Sigmoid colon (tissue), 6 donors: ENCODE measurements at regions not wholly inside any gene's neighbourhood (a gene's known extent, or its start where the extent isn't known, plus 50 kb on each side); places are given as distances from the start of the nearest gene placed in this dataset.

ENCODE experiments used
- DNase-seq: peaks from one replicate; pipeline ENCODE4 v3.0.0-alpha.2; 2019
- H3K27ac ChIP-seq, 4 donors: fragments of 200-600 bp; sonication (generic); one replicate each; pipeline ENCODE4 v1.5.1; 2016 to 2019; ENCODE audit warnings: mild to moderate bottlenecking in 1 of 4
- H3K27me3 ChIP-seq, 3 donors: fragments of 200-600 bp; sonication (generic); one replicate each; pipeline ENCODE4 v1.5.1; 2019; ENCODE audit warnings: mild to moderate bottlenecking in 1 of 3
- H3K36me3 ChIP-seq, 4 donors: fragments of 200-600 bp; sonication (generic); one replicate each; pipeline ENCODE4 v1.5.1; 2016 to 2019
- H3K4me1 ChIP-seq, 4 donors: fragments of 200-600 bp; sonication (generic); one replicate each; pipeline ENCODE4 v1.5.1; 2017 to 2019
- H3K4me3 ChIP-seq, 4 donors: fragments of 200-600 bp; sonication (generic); one replicate each; pipeline ENCODE4 v1.5.1; 2017 to 2019; ENCODE audit warnings: mild to moderate bottlenecking in 2 of 4, moderate library complexity in 1 of 4
- H3K9me3 ChIP-seq, 4 donors: fragments of 200-600 bp in 3 of 4; sonication (generic) in 3 of 4; one replicate each; pipeline versions ENCODE4 v1.5.1 to v1.6.1; 2013 to 2019
- CTCF ChIP-seq, 4 experiments: fragments of 450-650 bp in 3 of 4; fragments of 200-600 bp in 1 of 4; IDR thresholded peaks; one replicate each; pipeline ENCODE4 v1.5.1; 2016 to 2019; ENCODE audit warnings: antibody characterized with exemption in 4 of 4, mild to moderate bottlenecking in 3 of 4, moderate library complexity in 2 of 4
- EP300 ChIP-seq, 4 donors: sonication (generic); formaldehyde crosslinking; IDR thresholded peaks; one replicate each; pipeline ENCODE4 v1.6.1; 2017; ENCODE audit warnings: antibody characterized with exemption in 4 of 4
- POLR2A ChIP-seq, 2 donors: fragments of 450-650 bp; IDR thresholded peaks; one replicate each; pipeline ENCODE4 v1.6.1; 2016; ENCODE audit warnings: antibody characterized with exemption in 2 of 2, mild to moderate bottlenecking in 2 of 2, moderate library complexity in 2 of 2
- POLR2AphosphoS5 ChIP-seq, 4 donors: sonication (generic); formaldehyde crosslinking; IDR thresholded peaks; one replicate each; pipeline ENCODE4 v1.6.1; 2017; ENCODE audit warnings: antibody characterized with exemption in 4 of 4
- WGBS, 2 donors: extraction: QIAGEN DNeasy Blood & Tissue Kit; methylation state at CpG; one replicate each; pipeline ENCODE4 v1.1.7; 2013; 5-methylcytosine and 5-hydroxymethylcytosine counted together
- intact Hi-C: fragments of 100-400 bp; cut with DNase I; formaldehyde crosslinking; loops from one replicate; pipeline ENCODE4 v1.15.1; 2023
- donor health status: healthy with polysubstance abuse.
- donor health status: healthy.

GRCh38 chr3:75014008-75014407 is 399.5 kb upstream of the CNTN3 start:
- WGBS, 2 donors, result 77 to 86% methylated on average over 1 of the region's 1 CpG
- Histone ChIP-seq H3K27ac (no peak overlapping the region), H3K4me3 (no peak overlapping the region), H3K36me3 (no peaks in the 10 kb centered on the region), H3K9me3 (no peaks in the 10 kb centered on the region), H3K4me1 (no peaks in the 10 kb centered on the region), H3K27me3 (no peaks in the 10 kb centered on the region)
- TF ChIP-seq CTCF (IDR thresholded peaks at IDR 0.05) (no peak), EP300 (IDR thresholded peaks at IDR 0.05) (no peak), POLR2AphosphoS5 (IDR thresholded peaks at IDR 0.05) (no peak), POLR2A (IDR thresholded peaks at IDR 0.05) (no peak)
- DNase-seq, result no peak
- intact Hi-C loops, result no loop called here

- H3K4me1 ChIP-seq, result no peaks in the 10 kb centered on the region
- intact Hi-C loops, result no loop called here
- no peak overlapping the region for H3K4me3 ChIP-seq
- H3K9me3 ChIP-seq, result no peaks in the 10 kb centered on the region
- no peaks in the 10 kb centered on the region for H3K27me3 ChIP-seq
- H3K27ac ChIP-seq, result no peak overlapping the region
- H3K36me3 ChIP-seq, result no peaks in the 10 kb centered on the region
- no peak for TF ChIP-seq EP300 (IDR thresholded peaks at IDR 0.05)
- no peak for TF ChIP-seq POLR2A (IDR thresholded peaks at IDR 0.05)
- no peak for TF ChIP-seq POLR2AphosphoS5 (IDR thresholded peaks at IDR 0.05)
- no peak for TF ChIP-seq CTCF (IDR thresholded peaks at IDR 0.05)
- 61 to 79% methylated on average over 2 of the region's 2 CpGs for WGBS, 2 donors
- no peak for DNase-seq
Measured at GRCh38 chr3:75015280-75015679, 400.8 kb upstream of the CNTN3 start.

GRCh38 chr3:75035146-75035545 is 420.7 kb upstream of the CNTN3 start:
- intact Hi-C loops, result no loop called here
- H3K4me3 ChIP-seq, result no peak overlapping the region

GRCh38 chr3:75042941-75043340 is 428.5 kb upstream of the CNTN3 start:
- H3K9me3 ChIP-seq, result peaks cover 0 to 6% (median 5%) of the 10 kb centered on the region in 4 donors
- TF ChIP-seq EP300 (IDR thresholded peaks at IDR 0.05) (no peak), CTCF (IDR thresholded peaks at IDR 0.05) (no peak), POLR2AphosphoS5 (IDR thresholded peaks at IDR 0.05) (no peak), POLR2A (IDR thresholded peaks at IDR 0.05) (no peak)
- no peak overlapping the region for H3K27ac ChIP-seq
- no peak for DNase-seq
- no peak overlapping the region for H3K4me3 ChIP-seq
- intact Hi-C loops, result no loop called here
- no peaks in the 10 kb centered on the region for H3K4me1 ChIP-seq
- WGBS, 2 donors, result 94 to 95% methylated on average over 2 of the region's 2 CpGs
- no peaks in the 10 kb centered on the region for H3K36me3 ChIP-seq
- no peaks in the 10 kb centered on the region for H3K27me3 ChIP-seq

More at GRCh38 chr3:75035146-75035545, 420.7 kb upstream of the CNTN3 start:
- no peaks in the 10 kb centered on the region for H3K9me3 ChIP-seq
- H3K27ac ChIP-seq, result no peak overlapping the region
- H3K4me1 ChIP-seq, result no peaks in the 10 kb centered on the region
- H3K27me3 ChIP-seq, result no peaks in the 10 kb centered on the region
- H3K36me3 ChIP-seq, result no peaks in the 10 kb centered on the region
- no peak for TF ChIP-seq EP300 (IDR thresholded peaks at IDR 0.05)
- no peak for TF ChIP-seq POLR2A (IDR thresholded peaks at IDR 0.05)
- no peak for TF ChIP-seq POLR2AphosphoS5 (IDR thresholded peaks at IDR 0.05)
- TF ChIP-seq CTCF (IDR thresholded peaks at IDR 0.05), result no peak
- DNase-seq, result no peak

- no peaks in the 10 kb centered on the region for H3K9me3 ChIP-seq
- TF ChIP-seq CTCF (IDR thresholded peaks at IDR 0.05) (no peak), POLR2A (IDR thresholded peaks at IDR 0.05) (no peak), EP300 (IDR thresholded peaks at IDR 0.05) (no peak), POLR2AphosphoS5 (IDR thresholded peaks at IDR 0.05) (no peak)
- WGBS, 2 donors, result 75 to 82% methylated on average over 3 of the region's 3 CpGs
- no peak for DNase-seq
- intact Hi-C loops, result no loop called here
- no peak overlapping the region for H3K27ac ChIP-seq
- H3K4me3 ChIP-seq, result no peak overlapping the region
- no peaks in the 10 kb centered on the region for H3K4me1 ChIP-seq
- no peaks in the 10 kb centered on the region for H3K27me3 ChIP-seq
- H3K36me3 ChIP-seq, result no peaks in the 10 kb centered on the region
Measured at GRCh38 chr3:75048650-75049049, 434.2 kb upstream of the CNTN3 start.
